Progenitor cell of endocrine pancreas (in vitro differentiated cells): ENCODE measurements at regions not wholly inside any gene's neighbourhood (a gene's known extent, or its start where the extent isn't known, plus 50 kb on each side); places are given as distances from the start of the nearest gene placed in this dataset.
"Not testable (repeated sequence)": the region's sequence is repeated elsewhere in the genome, so short reads cannot be mapped to it uniquely, and the experiment has no call there.

Source experiments
- DNase-seq: peaks from one replicate; pipeline ENCODE4 v3.0.0; 2021; ENCODE audit warnings: low spot score; ENCODE audit not compliant: unreplicated experiment
- H3K27ac Mint-ChIP-seq: 2 replicates; pipeline ENCODE4 v1.8.0; 2021; ENCODE audit warnings: mild to moderate bottlenecking, moderate library complexity, mixed read lengths
- H3K27me3 Mint-ChIP-seq: 2 replicates; pipeline ENCODE4 v1.8.0; 2021; ENCODE audit warnings: mixed read lengths
- H3K36me3 Mint-ChIP-seq: 2 replicates; pipeline ENCODE4 v1.8.0; 2022; ENCODE audit warnings: mixed read lengths; ENCODE audit not compliant: insufficient read depth
- H3K4me1 Mint-ChIP-seq: 2 replicates; pipeline ENCODE4 v1.8.0; 2021; ENCODE audit warnings: low read depth, mixed read lengths
- H3K4me3 Mint-ChIP-seq: 2 replicates; pipeline ENCODE4 v1.8.0; 2021; ENCODE audit warnings: low read depth, mild to moderate bottlenecking, moderate library complexity, mixed read lengths
- H3K9me3 Mint-ChIP-seq: 2 replicates; pipeline ENCODE4 v1.8.0; 2021; ENCODE audit warnings: low read depth, mixed read lengths
- CTCF ChIP-seq: fragments of 200-600 bp; sonication (generic); IDR thresholded peaks from one replicate; pipeline ENCODE4 v1.5.0; 2021; ENCODE audit warnings: antibody characterized with exemption, mild to moderate bottlenecking; ENCODE audit not compliant: unreplicated experiment

DNA sequence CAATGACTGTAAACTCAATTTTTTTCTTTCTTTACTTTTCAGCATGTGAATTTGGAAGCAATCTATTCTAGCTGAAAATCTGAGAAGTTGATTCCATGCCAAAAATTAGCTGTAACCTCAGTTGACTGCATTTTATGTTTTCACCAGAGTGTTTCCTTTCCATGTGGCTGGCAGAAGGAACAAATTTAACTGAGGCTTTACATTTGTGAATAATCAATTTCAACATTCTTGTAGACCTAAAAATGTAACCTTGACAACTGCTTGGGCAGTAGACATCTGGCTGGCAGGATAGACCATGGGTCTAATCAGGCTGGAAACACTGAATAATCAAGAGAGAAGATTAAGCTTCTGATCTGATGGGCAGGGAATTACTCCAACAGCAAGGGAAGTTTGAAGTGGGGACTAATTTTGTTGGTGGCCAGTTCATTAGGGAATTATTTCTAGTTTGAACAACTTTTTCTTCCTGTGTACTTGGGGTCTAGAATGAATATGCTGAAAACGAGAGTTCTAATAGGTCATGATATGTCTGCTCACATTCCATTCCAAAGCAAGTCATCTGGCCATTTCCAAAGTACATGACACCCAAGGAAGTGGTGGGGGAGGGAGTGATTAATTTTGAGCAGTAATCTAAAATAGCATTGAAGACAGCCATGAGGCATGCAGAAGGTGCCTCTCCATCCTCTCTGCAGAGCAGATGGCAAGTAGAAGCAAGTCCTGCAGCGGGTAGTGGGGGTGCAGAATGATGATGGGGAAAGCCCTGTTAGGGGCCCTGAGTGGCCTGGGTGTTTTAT lies 68.2 kb downstream of the ATP23 start:
- Mint-ChIP-seq H3K27ac (no peak overlapping the region), H3K9me3 (peaks cover 3% of the 10 kb centered on the region), H3K4me3 (no peak overlapping the region), H3K36me3 (no peaks in the 10 kb centered on the region), H3K27me3 (no peaks in the 10 kb centered on the region), H3K4me1 (no peaks in the 10 kb centered on the region)
- TF ChIP-seq CTCF, result no peak
- no peak for DNase-seq

DNA sequence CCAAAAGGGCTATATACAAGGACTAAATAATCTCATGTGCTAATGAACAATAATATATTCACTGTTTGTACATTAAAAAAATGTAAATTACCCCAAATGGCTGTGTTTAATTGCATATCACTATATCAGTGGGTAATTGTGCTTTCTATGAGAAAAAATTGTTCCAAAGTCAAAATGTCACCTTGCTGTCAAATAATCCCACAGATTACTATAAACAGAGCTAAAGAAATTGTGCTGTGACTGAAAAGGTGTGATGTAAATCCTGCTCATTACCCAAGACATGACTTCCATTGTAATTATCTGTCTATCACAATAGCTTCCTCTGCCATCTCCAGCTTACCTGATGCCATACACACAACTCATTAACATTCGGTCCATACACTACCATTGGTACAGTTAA lies 70.3 kb downstream of the ATP23 start:
- Mint-ChIP-seq H3K27ac (no peak overlapping the region), H3K9me3 (peaks cover 3% of the 10 kb centered on the region), H3K27me3 (no peaks in the 10 kb centered on the region), H3K4me1 (no peaks in the 10 kb centered on the region), H3K4me3 (no peak overlapping the region), H3K36me3 (no peaks in the 10 kb centered on the region)
- no peak for DNase-seq
- no peak for TF ChIP-seq CTCF

DNA sequence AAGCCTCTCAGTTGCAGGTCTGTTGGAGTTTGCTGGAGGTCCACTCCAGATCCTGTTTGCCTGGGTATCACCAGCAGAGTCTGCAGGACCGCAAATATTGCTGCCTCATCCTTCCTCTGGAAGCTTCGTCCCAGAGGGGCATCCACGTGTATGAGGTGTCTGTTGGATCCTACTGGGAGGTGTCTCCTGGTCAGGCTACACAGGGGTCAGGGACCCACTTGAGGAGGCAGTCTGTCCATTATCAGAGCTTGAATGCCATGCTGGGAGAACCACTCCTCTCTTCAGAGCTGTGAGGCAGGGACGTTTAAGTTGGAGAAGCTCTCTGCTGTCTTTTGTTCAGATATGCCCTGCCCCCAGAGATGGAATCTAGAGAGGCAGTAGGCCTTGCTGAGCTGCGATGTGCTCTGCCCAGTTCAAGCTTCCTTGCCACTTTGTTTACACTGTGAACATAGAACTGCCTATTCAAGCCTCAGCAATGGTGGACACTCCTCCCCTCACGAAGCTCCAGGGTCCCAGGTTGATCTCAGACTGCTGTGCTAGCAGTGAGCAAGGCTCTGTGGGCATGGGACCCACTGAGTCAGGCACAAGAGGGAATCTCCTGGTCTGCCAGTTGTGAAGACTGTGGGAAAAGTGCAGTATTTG lies 81.1 kb downstream of the ATP23 start:
- peaks cover 24% of the 10 kb centered on the region for H3K9me3 Mint-ChIP-seq
- H3K27ac Mint-ChIP-seq, H3K4me1 Mint-ChIP-seq, H3K36me3 Mint-ChIP-seq, H3K4me3 Mint-ChIP-seq, H3K27me3 Mint-ChIP-seq, DNase-seq: not testable (repeated sequence)

GRCh38 chr12:58025431-58025830 lies 84.1 kb downstream of the ATP23 start:
- Mint-ChIP-seq H3K4me3 (no peak overlapping the region), H3K4me1 (no peaks in the 10 kb centered on the region), H3K9me3 (peaks cover 16% of the 10 kb centered on the region), H3K36me3 (no peaks in the 10 kb centered on the region), H3K27me3 (no peaks in the 10 kb centered on the region), H3K27ac (no peak overlapping the region)
- no peak for TF ChIP-seq CTCF
- no peak for DNase-seq

- DNase-seq, result no peak
- H3K36me3 Mint-ChIP-seq, result no peaks in the 10 kb centered on the region
- H3K27me3 Mint-ChIP-seq, result no peaks in the 10 kb centered on the region
- H3K4me3 Mint-ChIP-seq, result no peak overlapping the region
- no peak overlapping the region for H3K27ac Mint-ChIP-seq
- TF ChIP-seq CTCF, result no peak
- no peaks in the 10 kb centered on the region for H3K4me1 Mint-ChIP-seq
- peaks cover 17% of the 10 kb centered on the region for H3K9me3 Mint-ChIP-seq
Measured at GRCh38 chr12:58026426-58026825, 85.1 kb downstream of the ATP23 start.
